ENCODE measurements at regions not wholly inside any gene's neighbourhood (a gene's known extent, or its start where the extent isn't known, plus 50 kb on each side); places are given as distances from the start of the nearest gene placed in this dataset.

DNA sequence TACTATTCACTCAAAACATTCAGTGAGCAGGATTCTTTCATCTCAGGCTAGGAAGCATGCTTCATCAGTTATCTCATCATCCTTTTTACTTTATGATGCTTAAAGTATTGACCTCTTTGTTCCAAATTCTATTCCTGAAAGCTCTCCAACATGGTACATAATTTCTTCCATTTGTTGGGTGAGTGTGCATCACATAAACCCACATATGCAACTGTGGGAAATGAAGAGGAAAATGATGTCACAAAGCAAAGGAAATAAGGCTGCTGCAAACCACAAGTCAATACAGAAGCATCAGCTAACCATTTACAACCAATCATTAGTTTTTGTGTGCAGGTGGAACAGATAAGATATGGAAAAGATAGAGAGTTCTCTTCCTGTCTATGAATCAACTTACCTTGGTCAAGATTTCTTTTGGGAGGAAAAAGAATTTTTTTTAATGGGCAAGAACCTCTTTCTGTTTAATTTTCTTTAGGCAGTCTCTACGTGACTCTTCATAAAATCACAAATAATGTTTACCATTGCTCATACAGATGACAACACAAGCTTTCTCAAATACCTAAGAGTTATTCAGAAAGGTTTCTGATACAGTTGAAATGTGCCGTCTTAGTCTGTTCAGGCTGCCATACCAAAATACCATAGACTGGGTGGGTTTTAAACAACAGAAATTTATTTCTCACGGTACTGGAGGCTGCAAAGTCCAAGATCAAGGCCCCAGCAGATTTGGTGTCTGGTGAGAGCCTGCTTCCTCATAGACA lies 259.9 kb downstream of the ADGRG6 start:
- DNase-seq: no peak

DNA sequence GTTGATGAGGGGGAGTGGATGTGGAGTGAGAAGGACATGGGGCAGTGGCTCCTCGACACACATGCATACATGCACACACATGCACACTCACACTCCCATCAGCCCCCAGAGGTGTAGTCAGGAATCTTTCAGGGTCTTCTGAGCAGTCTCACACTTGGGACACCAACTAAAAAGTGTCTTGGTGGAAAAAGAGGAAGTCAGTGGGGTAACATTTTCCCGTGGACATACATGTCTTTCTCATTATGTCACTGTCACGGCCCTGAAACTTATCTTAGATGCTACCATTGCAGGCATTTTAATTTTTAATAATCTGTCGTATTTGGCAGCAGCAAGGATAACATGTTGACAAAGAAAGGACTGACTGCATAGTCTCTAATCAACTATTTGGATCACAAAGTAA lies 261.1 kb downstream of the ADGRG6 start:
- no peak for DNase-seq

DNA sequence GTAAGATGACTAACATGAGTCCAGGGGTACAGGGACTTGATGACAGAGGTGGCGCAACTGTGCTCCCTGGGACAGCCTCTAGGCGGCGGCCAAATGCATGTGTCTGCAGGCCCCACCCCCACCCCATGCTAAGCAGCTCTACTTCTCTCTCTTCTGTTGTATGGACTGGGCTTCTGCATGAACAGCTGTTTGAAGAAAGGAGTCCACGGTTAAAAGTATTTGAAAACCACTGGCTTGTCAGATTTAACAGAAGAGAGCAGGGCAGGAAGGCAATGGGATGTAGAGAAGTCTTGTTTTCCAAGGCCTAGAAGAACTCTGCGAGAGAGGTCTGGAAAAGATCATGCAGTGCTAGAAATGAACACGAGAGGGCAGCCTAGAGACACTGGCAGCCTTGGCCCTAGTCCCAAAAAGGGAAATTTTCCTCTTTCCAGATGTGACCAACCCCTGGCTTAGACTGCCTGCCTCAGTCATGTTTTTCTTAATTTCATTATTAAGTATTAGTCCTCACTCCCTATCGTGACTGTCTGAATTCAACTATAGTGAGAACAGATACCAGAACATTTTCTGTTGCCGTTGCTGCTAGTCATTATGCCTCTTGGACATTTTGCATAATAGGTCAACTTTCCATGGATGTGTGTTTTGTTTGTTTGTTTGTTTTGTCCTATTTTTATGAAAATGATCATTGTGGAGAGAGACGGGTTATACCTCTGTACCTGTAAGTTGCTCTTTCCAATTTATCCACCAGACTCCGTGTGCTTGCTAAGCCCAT lies 265.0 kb downstream of the ADGRG6 start:
- DNase-seq: peak; percentile 42

GRCh38 chr6:142567461-142567860 lies 265.7 kb downstream of the ADGRG6 start:
- no peak for DNase-seq

DNA sequence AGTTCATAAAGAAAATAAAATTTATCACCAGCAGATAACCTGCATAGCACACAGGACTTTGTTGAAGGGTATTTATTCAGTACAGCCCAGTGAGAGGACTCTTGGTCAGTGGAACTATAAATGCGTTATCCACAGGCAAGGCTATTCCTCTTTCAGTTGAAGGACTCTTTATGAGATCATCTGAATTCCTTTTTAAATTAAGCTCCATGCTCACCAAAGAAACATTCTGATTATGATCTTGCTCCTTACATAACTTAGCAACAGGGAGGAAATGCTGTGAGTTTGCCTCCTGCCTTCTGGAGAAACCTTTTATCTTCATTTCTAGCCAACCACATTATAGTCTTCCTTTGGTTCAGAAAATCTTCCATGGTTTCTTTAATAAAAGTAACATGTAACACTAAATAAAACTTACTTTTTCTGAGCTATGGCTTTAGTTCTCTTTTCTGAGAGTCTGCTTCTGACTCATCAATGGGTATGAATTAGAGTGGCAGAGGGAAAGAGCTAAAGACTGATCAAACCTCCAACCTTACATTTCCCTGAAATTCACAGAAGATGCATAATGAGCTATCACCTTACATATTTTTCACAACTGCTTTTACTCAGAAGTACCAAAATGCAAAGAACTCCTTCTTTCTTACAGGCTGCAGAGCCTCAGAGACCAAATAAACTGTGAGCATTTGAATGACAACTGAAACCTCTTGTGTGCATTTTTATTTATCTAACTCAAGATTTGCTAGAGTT lies 267.2 kb downstream of the ADGRG6 start:
- DNase-seq: peak; percentile 20

- no peak for DNase-seq
Observed at GRCh38 chr6:142569676-142570075, 267.9 kb downstream of the ADGRG6 start.

DNA sequence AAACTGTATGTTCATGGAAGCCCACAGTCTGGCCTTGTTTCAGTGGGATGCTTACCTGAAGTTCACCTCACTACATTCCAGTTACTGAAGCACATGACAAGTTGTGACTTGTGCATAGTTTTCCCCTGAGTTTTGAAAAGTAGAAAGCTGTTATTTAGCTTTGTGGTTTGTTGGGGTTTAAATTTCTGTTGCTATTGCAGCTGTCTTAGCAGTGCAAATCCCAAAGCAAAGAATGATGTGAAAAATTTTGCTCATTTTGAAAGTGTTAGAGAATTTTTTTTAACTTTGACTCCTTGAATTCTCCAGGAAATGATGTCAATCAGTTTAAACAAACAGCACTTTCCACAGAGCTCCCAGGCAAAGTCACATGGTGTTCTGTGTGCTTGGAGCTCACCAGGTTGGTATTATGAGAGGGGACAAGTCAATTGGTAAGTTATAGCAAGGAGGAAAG lies 268.4 kb downstream of the ADGRG6 start:
- DNase-seq: peak; percentile 49

DNA sequence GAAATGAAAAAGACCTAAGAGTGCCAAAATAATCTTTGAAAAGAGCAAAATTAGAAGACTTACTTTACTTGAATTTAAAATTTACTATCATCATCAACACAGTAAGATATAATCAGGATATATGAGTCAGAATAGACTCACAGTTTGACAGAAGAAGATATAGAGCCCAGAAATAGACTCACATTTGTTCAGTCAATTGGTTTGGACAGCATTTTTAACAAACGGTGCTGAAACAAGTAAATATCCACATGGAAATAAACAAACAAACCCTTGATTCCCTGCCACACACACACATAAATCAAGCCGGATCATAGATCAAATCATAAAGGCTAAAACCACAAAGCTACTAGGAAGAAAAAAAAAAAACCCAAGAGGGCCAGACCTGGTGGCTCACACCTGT lies 291.1 kb downstream of the ADGRG6 start:
- DNase-seq: peak; percentile 41

- DNase-seq: no peak
Observed at GRCh38 chr6:142597836-142598235, 296.0 kb downstream of the ADGRG6 start.

GRCh38 chr6:142601427-142601826 lies 299.6 kb downstream of the ADGRG6 start:
- no peak for DNase-seq

GRCh38 chr6:142602972-142603371 lies 301.2 kb downstream of the ADGRG6 start:
- DNase-seq: no peak

DNA sequence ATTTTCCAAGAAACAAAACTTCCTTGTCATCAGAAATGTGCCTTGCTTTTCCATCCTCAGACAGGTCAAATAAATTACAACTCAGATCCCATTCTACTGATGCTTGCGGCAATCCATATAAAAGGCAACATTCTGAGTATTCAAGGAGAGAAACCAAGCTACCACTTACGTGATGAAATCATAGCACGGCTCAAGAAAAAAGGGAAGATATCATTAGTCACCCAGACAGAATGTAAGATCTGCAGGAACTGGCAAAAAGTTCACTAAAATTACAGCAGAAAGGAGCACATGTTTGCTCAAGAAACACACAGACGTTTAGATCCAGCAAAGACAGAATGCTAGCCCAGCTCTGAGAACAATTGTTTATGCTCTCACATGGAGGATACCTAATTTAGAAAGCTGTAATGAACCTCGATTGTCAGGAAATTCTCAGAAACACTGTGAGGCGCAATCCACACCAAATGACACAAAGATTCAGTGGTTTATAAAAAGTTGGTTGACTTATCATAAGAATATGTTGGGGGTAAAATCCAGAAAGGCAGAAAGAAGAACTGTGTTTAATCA lies 304.2 kb downstream of the ADGRG6 start:
- peak; percentile 77 for DNase-seq

GRCh38 chr6:142612956-142613355 lies 311.1 kb downstream of the ADGRG6 start:
- DNase-seq: no peak

DNA sequence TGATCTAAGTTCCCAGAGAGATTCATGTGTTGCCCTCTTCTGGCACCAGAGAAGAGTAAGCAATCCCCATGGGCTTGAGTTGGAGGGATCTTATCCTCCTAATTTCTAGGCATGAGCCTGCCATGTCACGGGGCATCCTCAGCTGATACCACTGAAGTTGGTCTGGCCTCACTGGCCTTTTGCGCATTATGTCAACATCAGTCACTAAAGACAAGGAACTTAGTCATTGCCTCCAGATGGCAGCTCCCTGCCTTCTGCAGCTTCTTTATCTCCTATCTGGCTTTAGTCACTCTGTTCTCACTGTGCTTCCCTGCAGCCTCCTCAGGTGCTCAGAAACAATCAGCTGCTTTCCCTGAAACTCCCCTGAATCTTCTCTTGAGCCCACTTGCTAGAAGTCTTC lies 312.2 kb downstream of the ADGRG6 start:
- DNase-seq: no peak

DNA sequence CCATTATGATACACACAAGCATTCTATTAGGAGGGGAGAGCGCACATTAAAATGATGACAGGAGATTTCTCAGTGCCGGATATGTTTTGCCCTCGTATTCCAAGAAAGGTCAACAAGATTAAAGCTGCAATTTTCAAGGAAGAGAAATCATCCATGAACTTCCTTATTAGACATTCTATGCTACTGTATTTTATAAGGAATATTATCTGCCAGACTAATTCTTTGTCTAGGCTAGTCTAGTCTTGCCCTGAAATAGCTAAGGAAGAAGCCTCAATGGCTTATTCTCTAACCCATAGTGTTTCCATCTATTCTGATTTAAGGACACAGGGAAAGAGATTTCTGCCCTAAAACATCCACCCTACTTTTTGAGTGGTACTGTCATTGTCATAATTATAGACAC lies 315.4 kb downstream of the ADGRG6 start:
- DNase-seq: no peak

- no peak for DNase-seq
Observed at GRCh38 chr6:142621822-142622221, 320.0 kb downstream of the ADGRG6 start.

GRCh38 chr6:142624978-142625715 lies 319.8 kb downstream of the HIVEP2 start:
- DNase-seq: no peak

- DNase-seq: no peak
Observed at GRCh38 chr6:142627474-142627873, 317.5 kb downstream of the HIVEP2 start.

GRCh38 chr6:142631517-142632385 lies 313.2 kb downstream of the HIVEP2 start:
- no peak for DNase-seq

DNA sequence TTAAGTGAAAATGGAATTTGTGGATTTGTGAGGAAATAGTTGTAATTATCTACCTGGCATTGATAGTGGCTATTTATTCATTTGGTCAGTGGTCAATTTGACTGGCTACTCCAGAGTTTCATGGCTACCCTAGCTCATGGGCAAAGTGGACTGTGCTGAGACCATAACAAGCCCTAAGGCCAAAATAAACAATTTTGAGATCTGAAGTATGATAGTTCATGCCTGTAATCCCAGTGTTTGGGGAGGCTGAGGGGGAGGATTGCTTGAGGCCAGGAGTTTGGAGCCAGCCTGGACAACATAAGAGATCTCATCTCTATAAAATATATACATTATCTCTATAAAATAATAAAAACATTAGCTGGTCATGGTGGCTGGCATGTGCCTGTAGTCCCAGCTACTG lies 311.7 kb downstream of the HIVEP2 start:
- DNase-seq: no peak

GRCh38 chr6:142635130-142635529 lies 309.8 kb downstream of the HIVEP2 start:
- DNase-seq: peak; percentile 54
